ENCODE measurements at regions not wholly inside any gene's neighbourhood (a gene's known extent, or its start where the extent isn't known, plus 50 kb on each side); places are given as distances from the start of the nearest gene placed in this dataset.

- in situ Hi-C loops (cut with MboI; ENCODE audit: low sequenced_read_pairs) (no loop called here), dilution Hi-C loops (cut with HindIII; ENCODE audit: low sequenced_read_pairs, unreplicated experiment) (no loop called here), intact Hi-C loops (cut with micrococcal nuclease) (no loop called here)
- H2BK5ac ChIP-seq (ENCODE audit: low read depth, low read length, poor library complexity, severe bottlenecking): no peak overlapping the region
- no peak overlapping the region for H3K56ac ChIP-seq (ENCODE audit: extremely low read depth, insufficient read depth, low read length)
- H3K18ac ChIP-seq (ENCODE audit: low read depth, low read length): no peak overlapping the region
- no peak overlapping the region for H3K4ac ChIP-seq (ENCODE audit: low read depth, low read length)
- H3K23ac ChIP-seq (ENCODE audit: low read depth, low read length): no peak overlapping the region
- no peak overlapping the region for H4K91ac ChIP-seq (ENCODE audit: insufficient read depth, low read depth, low read length)
- no peaks in the 10 kb centered on the region for H3K9me3 ChIP-seq (ENCODE audit: control insufficient read depth, insufficient read depth, low read length)
- no peaks in the 10 kb centered on the region for H3K4me1 ChIP-seq (ENCODE audit: control insufficient read depth, insufficient read depth, low read length)
- POLR2A ChIA-PET (ENCODE audit: unreplicated experiment): no interaction called here
- H3K36me3 ChIP-seq (ENCODE audit: control insufficient read depth, insufficient read depth, low read length): no peaks in the 10 kb centered on the region
- H2AK9ac ChIP-seq (replicated peaks; ENCODE audit: low read depth, low read length, poor library complexity): no peak overlapping the region
- no peak overlapping the region for H3K4me2 ChIP-seq (ENCODE audit: low read depth, low read length)
- H4K5ac ChIP-seq (ENCODE audit: low read depth, low read length): no peak overlapping the region
- H3K14ac ChIP-seq (replicated peaks; ENCODE audit: low read depth, low read length): no peak overlapping the region
- WGBS, 2 experiments (ENCODE audit: extremely low coverage in 2 of 2, insufficient read length in 1 of 2): no CpG with 5 or more reads among the region's 7 CpGs
- H2BK15ac ChIP-seq (ENCODE audit: low read depth, low read length): no peak overlapping the region
- no peak overlapping the region for H3K9ac ChIP-seq (ENCODE audit: low read depth, low read length)
- no peak overlapping the region for H2AK5ac ChIP-seq (ENCODE audit: low read depth, low read length)
- no TSS peak for BruUV-seq (replicated peaks)
- no peak overlapping the region for H4K8ac ChIP-seq (ENCODE audit: low read depth in 2 of 2, low read length in 2 of 2)
- no peaks in the 10 kb centered on the region for H4K20me1 ChIP-seq (ENCODE audit: insufficient read depth, low read length)
- no peaks in the 10 kb centered on the region for H3K27me3 ChIP-seq (ENCODE audit: control insufficient read depth, insufficient read depth, low read length)
- no peak overlapping the region for H3K4me3 ChIP-seq (ENCODE audit: insufficient read depth, low read depth, low read length)
- no peak for ATAC-seq (ENCODE audit: low read depth)
- no peak overlapping the region for H2AFZ ChIP-seq (replicated peaks; ENCODE audit: low read length, poor library complexity)
- TF ChIP-seq CEBPB (IDR thresholded peaks at IDR 0.05; ENCODE audit: low read depth, low read length) (no peak), NFE2L2 (IDR thresholded peaks at IDR 0.05; ENCODE audit: low read depth, low read length) (no peak), RFX5 (IDR thresholded peaks at IDR 0.05; ENCODE audit: low read depth, low read length) (no peak)
- H3K79me1 ChIP-seq (ENCODE audit: low read depth in 1 of 2, low read length in 2 of 2): no peaks in the 10 kb centered on the region
- no peak overlapping the region for H2BK120ac ChIP-seq (ENCODE audit: low read depth, low read length)
- H2BK20ac ChIP-seq (ENCODE audit: low read depth, low read length): no peak overlapping the region
- no peak for DNase-seq
- H3K9me1 ChIP-seq (ENCODE audit: insufficient read depth, low read length): no peaks in the 10 kb centered on the region
- CTCF ChIA-PET: no interaction called here
- H3K27ac ChIP-seq (ENCODE audit: insufficient read depth, low read length): no peak overlapping the region
These were observed 2170.8 kb upstream of the PCDH20 start for GRCh38 chr13:63586467-63586866.
